GM20000 (cell line): ENCODE measurements at regions not wholly inside any gene's neighbourhood (a gene's known extent, or its start where the extent isn't known, plus 50 kb on each side); places are given as distances from the start of the nearest gene placed in this dataset.
"Not testable (repeated sequence)": the region's sequence is repeated elsewhere in the genome, so short reads cannot be mapped to it uniquely, and the experiment has no call there.

Source experiments
- DNase-seq: peaks from one replicate; pipeline ENCODE4 v3.0.0; 2012; ENCODE audit warnings: low spot score
- CTCF ChIP-seq: IDR thresholded peaks from 2 replicates; pipeline ENCODE4 v1.5.1; 2012; ENCODE audit warnings: mild to moderate bottlenecking, control low read depth; ENCODE audit errors: extremely low read depth, missing control alignments

- no peak for DNase-seq
Observed at GRCh38 chr5:82421119-82421518, 143.0 kb upstream of the RPS23 start.

GRCh38 chr5:82420524-82420923 is 142.4 kb upstream of the RPS23 start:
- DNase-seq, result not testable (repeated sequence)

More at GRCh38 chr5:82421119-82421518, 143.0 kb upstream of the RPS23 start:
- no peak for TF ChIP-seq CTCF

DNA sequence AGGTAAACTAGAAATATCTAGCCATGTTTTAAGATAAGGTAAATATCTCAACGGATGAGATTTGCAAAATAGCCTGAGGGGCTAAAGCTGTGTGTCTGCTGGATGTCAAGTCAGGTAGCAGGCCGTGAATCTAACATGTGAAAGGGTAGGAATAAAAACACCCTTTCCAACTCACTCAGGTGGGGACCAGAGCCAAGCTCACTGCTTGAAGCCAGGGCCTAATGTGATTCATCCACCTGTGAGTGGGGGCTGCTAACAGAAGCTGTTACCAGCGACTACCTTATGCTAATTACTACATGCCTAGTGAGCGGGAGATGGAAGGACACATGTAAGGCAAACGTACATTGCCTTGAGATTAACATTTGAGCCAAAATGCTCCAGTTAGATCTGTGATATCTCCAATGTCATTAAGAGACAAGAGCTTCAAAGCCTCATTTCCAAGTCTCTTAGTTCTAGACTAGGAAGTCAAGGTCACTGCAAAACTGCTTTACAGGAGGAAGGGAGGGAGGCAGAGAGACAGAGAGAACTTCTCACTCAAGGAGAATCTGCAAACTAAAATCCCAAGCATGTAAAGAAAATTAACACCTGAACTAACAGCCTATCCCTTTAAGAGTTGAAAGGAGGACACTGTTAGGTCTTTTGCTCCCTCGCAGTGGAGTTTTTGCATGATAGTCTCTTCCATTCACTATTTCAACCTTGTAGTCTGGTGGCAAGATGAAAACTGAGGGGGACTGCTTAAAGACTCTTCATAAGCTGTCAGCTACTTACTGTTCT is 141.6 kb upstream of the RPS23 start:
- no peak for TF ChIP-seq CTCF
- DNase-seq, result no peak

DNA sequence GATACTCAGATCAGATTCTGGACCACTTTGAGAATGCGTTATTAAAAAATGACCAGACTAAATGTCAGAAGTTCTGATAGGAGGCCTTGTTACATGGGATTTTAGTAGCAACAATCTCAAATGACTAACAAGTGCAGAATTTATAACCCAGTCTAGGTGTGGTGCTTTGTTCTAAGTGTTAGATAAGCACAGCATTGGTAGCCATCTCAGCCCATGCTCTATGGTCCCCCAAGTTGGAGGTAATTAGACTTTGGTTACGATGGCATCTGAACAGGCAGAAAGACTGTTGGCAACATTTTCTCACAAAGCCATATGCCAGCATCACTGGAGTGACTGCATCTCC is 140.4 kb upstream of the RPS23 start:
- TF ChIP-seq CTCF, result no peak
- DNase-seq, result no peak

- DNase-seq, result no peak
- no peak for TF ChIP-seq CTCF
Observed at GRCh38 chr5:82417776-82418607, 139.8 kb upstream of the RPS23 start.

DNA sequence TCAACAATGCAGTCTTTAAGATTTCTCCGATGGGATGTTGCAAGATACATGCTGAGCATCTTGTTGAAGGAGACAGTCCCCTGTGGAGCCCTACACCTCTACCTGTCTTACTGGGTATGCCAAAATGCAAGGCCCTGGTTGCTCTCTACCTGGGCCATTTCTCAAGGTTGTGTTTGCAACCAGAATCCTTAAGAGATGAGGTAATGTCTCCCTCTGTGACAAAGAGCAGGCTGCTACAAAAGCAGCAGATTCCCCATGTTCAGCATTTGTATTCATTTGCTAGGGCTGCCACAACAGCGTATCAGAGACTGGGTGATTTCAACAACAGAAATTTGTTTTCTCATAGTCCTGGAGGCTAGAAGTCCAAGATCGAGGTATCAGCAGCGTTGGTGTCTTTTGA is 138.4 kb upstream of the RPS23 start:
- no peak for DNase-seq
- TF ChIP-seq CTCF, result no peak

- no peak for TF ChIP-seq CTCF
- DNase-seq, result no peak
Observed at GRCh38 chr5:82414041-82414388, 135.9 kb upstream of the RPS23 start.
